HG03095 (cell line): ENCODE measurements at regions not wholly inside any gene's neighbourhood (a gene's known extent, or its start where the extent isn't known, plus 50 kb on each side); places are given as distances from the start of the nearest gene placed in this dataset.

ENCODE experiments used
- ATAC-seq: cut with Tn5 transposase; IDR thresholded peaks from one replicate; pipeline ENCODE4 v1.9.1; 2021; ENCODE audit warnings: moderate library complexity; ENCODE audit not compliant: unreplicated experiment

- no peak for ATAC-seq
Measured at GRCh38 chr2:7777668-7778067, 860.5 kb downstream of the RNF144A start.

GRCh38 chr2:7780321-7780720 is 863.1 kb downstream of the RNF144A start:
- no peak for ATAC-seq

GRCh38 chr2:7785700-7786099 is 868.5 kb downstream of the RNF144A start:
- ATAC-seq, result no peak

GRCh38 chr2:7788736-7789135 is 871.5 kb downstream of the RNF144A start:
- no peak for ATAC-seq

GRCh38 chr2:7792031-7792651 is 874.9 kb downstream of the RNF144A start:
- ATAC-seq, result no peak

GRCh38 chr2:7795778-7796563 is 878.8 kb downstream of the RNF144A start:
- ATAC-seq, result no peak

- no peak for ATAC-seq
Measured at GRCh38 chr2:7800031-7800430, 881.8 kb upstream of the ID2 start.

GRCh38 chr2:7801212-7801611 is 880.6 kb upstream of the ID2 start:
- no peak for ATAC-seq

- no peak for ATAC-seq
Measured at GRCh38 chr2:7803515-7803914, 878.3 kb upstream of the ID2 start.

- no peak for ATAC-seq
Measured at GRCh38 chr2:7809640-7810039, 872.2 kb upstream of the ID2 start.

- ATAC-seq, result no peak
Measured at GRCh38 chr2:7811073-7811472, 870.8 kb upstream of the ID2 start.

- ATAC-seq, result no peak
Measured at GRCh38 chr2:7812231-7812995, 869.4 kb upstream of the ID2 start.

GRCh38 chr2:7813541-7814292 is 868.1 kb upstream of the ID2 start:
- ATAC-seq, result no peak

GRCh38 chr2:7815726-7816125 is 866.1 kb upstream of the ID2 start:
- ATAC-seq, result no peak

GRCh38 chr2:7816233-7816632 is 865.6 kb upstream of the ID2 start:
- ATAC-seq, result no peak

GRCh38 chr2:7816944-7817343 is 864.9 kb upstream of the ID2 start:
- ATAC-seq, result no peak

GRCh38 chr2:7819316-7819715 is 862.5 kb upstream of the ID2 start:
- no peak for ATAC-seq

GRCh38 chr2:7819850-7820249 is 862.0 kb upstream of the ID2 start:
- no peak for ATAC-seq

- no peak for ATAC-seq
Measured at GRCh38 chr2:7824211-7824610, 857.6 kb upstream of the ID2 start.

GRCh38 chr2:7825591-7826312 is 856.1 kb upstream of the ID2 start:
- peak; percentile 90 for ATAC-seq

GRCh38 chr2:7826656-7827055 is 855.2 kb upstream of the ID2 start:
- no peak for ATAC-seq
